CD4-positive, alpha-beta T cell treated with Interleukin-1 beta for 1 hour (primary cell): ENCODE measurements at regions not wholly inside any gene's neighbourhood (a gene's known extent, or its start where the extent isn't known, plus 50 kb on each side); places are given as distances from the start of the nearest gene placed in this dataset.

Experiments
- DNase-seq, 2 donors: peaks; one replicate each; pipeline ENCODE4 v3.0.0-alpha.2; 2020 to 2022

DNA sequence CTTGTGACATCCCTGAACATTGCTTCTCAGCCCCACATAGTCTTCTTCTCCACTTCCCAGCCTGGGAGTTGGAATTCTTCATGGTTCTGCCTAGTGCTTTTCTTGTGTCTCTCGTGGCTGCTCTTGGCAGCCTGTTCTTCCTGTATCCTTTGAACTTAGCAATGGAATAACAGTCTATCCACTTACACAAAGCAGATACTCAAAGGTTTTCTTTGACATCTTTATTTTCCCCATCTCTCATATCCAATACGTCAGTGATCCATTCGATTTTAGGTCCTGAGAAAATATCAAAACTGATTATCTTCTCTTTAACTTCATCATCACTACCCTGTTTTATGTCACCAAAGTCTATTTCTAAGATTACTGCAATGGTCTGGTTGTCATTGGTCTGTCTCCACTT is 1091.2 kb upstream of the PIK3C3 start:
- DNase-seq = no peak

- DNase-seq = no peak
These were observed 1094.8 kb upstream of the PIK3C3 start for GRCh38 chr18:40860189-40860588.

GRCh38 chr18:40855661-40856060 is 1099.4 kb upstream of the PIK3C3 start:
- DNase-seq = no peak

DNA sequence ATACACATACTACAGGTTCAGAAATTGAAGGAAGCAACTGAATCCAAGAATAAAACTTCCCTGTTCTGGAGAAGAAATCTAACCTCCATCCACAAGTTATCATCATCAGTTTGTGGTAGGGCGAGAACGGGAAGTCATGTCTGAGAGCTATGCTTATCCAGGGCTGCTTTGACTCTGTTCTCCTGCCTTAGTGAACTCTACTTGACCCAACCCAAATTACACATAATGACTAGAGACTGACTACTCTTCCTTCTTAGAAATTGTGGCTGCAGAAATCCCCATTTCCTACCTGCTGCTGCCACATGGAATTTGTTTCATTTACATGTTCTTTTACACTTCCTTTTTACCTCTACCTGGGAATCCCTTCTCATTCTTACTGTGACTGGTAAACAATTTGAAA is 1102.6 kb upstream of the PIK3C3 start:
- DNase-seq = no peak

- no peak for DNase-seq
These were observed 1104.0 kb upstream of the PIK3C3 start for GRCh38 chr18:40851014-40851429.

GRCh38 chr18:40849886-40850285 is 1105.1 kb upstream of the PIK3C3 start:
- DNase-seq = no peak

DNA sequence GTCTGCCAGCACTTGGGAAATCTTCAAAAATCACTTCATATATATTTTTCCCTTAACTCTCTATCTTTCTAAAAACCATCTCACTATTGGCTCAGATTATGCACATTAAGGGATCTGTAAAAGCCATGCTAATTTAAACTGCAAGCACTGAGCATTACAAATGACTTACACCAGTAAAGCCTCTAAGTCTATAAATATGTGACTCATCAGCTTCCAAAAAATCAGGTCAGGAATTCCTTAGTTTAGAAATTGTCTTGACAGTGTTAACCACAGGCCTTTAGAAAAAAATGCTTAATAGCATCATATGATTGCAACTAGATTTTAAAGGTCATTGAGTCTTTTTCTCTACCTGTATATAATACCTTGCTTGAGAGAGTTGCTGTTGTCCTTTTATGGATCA is 1113.6 kb upstream of the PIK3C3 start:
- DNase-seq = no peak

DNA sequence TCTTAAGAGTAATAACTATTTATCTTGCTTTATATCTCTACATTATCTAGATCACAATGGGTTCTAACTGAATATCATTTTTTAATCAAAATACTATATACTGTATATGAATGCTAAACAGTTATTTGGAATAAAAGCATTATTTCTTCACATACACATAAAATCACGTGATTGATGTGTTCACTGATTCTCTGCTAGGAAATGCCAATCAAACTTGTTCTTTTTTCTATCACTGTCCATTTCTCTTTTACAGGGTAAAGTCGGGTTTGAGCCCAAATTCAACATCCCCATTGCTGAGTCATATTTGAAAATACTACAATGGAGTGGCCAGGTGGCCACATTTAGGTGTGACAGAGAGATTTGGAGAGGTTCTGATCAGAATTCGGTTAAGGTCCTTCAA is 1114.0 kb upstream of the PIK3C3 start:
- no peak for DNase-seq

DNA sequence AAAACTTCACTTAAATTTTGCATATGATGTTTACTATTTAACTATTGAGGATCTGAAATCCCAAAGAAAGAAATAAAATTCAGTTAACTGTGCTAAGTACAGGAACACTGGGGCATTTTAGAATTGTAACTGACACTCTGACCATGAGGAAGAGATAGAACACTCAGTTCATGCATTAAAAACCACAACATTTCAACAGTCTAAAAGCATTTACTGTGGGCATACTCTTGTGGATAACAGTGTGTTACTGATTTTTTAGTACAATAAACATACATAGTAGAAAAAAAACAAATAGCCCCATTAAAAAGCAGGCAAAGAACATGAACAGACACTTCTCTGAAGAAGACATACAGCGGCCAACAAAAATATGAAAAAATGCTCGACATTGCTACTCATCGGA is 1122.7 kb upstream of the PIK3C3 start:
- DNase-seq = no peak

DNA sequence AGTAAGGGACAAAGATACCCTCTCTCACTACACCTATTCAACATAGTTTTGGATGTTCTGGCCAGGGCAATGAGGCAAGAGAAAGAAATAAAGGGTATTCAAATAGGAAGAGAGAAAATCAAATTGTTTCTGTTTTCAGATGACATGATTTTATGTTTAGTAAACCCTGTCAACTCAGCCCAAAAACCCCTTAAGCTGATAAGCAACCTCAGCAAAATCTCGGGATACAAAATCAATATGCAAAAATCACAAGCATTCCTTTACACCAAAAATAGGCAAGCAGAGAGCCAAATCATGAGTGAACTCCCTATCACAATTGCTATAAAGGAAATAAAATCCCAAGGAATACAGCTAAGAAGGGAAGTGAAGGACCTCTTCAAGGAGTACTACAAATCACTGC is 1130.7 kb upstream of the PIK3C3 start:
- DNase-seq = no peak

DNA sequence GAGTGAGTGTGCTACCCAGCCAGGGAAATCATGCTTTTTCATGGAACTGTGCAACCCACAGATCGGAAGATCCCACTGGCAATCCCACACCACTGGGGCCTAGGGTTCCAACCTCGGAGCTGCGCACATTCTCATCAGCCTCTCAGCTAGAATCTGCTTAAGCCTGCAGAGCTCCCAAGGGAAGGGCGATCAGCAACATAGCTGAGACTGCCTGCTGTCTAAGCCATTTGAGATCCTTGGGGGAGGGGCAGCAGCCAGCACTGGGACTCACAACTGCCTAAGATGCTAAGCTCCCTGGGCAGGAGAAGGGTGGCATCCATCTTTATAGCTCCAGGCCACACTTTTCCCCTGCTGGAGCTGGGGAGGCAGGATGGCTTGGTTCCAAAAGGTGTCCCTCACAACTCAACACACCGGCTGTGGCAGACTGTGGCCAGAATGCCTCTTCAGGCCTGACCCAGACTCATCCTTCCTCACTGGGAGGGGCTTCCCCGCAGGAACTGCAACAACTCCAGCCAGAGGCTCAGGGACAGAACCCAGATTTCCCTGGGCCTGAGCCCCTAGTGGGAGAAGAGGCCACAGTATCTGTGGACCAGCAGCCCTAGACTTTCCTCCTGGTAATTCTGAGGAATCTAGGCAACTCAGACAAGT is 1133.3 kb upstream of the PIK3C3 start:
- DNase-seq = no peak

DNA sequence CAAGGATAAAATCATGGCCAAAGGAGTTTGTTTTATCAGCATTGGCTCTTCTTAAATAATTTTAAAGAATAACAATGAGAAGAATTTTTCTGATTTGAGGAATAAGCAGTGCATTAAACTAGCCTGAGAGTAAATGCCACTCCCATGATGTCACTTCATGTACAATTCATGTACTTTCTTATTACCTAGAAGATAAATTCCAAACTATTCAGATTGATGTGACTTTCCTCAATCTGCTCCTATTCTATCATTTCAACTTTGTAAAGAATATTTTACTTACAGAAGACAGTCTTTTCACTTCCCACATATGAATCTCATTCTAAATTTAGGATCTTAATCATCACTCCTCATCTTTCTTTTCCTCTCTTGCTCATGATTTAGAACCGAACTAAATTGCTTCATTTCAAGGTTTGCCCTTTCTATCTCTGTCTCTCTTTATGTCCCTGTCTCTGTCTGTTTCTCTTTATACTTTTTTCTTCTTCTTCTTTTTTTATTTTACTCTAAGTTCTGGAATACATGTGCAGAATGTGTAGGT is 1142.0 kb upstream of the PIK3C3 start:
- no peak for DNase-seq

DNA sequence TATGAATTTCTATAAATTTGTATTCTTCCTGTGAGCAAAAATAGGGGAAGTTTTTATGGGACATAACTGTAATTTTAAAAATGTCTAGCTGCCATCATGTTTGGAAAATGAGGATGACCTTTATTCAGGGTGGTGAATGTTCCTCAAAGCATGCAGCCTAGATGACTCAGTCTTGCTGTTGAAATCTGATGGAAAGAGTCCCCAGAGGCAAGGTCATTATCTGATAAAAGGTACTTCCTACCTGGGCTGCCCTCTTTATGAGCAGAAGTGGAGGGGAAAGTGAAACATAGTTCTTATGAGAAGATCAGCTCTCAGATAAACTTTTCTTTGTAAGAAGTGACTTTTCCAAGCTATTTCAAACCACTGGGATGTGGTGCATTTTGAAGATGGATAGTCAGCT is 1144.7 kb upstream of the PIK3C3 start:
- no peak for DNase-seq

- no peak for DNase-seq
These were observed 1165.7 kb upstream of the PIK3C3 start for GRCh38 chr18:40789286-40789685.

DNA sequence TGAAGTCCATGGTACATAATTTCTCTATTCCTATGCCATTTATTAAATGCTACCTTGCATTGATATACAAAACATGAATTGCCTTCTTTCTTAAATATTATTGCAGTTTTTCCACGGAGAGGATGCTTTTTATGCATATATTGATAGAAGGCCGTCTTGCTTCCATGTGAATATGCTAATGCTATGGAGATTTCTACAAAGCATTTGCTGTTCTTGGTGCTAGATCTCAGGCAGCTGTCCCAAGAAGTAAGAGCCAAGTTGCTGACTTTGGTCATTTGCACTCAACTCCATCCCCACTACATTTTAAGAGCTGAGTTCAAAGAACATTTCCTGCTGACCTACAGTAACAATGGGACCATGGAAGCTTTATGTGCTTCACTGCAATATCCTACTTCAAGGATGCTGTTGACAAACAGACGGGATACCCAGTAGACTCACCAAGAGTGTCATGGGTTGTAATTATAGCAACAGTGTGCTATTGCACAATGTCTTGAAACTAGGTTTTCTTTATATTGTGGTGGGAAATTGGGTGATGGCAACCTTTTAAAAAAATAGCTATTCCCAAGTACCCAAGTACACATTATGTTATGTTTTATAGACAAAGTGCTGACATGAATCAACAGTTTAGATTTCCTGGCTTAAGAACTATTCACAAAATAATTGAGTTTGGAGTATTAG is 1172.4 kb upstream of the PIK3C3 start:
- DNase-seq = no peak

DNA sequence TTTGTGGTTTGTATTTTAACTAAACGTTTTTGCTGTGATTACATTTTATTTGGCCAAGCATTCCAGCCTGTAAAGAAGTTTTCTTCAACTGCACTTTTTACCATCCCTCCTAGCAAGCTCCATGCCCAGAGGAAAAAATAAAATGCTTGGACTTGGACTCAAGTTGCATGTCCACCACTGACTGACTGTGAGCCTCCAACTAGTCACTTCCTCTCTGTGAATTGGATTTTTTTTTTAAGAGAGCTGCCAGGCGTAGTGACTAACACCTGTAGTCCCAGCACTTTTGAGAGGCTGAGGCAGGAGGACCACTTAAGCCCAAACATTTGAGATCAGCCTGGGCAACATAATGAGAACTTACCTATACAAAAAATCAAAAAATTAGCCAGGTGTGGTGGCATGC is 1185.2 kb upstream of the PIK3C3 start:
- no peak for DNase-seq

DNA sequence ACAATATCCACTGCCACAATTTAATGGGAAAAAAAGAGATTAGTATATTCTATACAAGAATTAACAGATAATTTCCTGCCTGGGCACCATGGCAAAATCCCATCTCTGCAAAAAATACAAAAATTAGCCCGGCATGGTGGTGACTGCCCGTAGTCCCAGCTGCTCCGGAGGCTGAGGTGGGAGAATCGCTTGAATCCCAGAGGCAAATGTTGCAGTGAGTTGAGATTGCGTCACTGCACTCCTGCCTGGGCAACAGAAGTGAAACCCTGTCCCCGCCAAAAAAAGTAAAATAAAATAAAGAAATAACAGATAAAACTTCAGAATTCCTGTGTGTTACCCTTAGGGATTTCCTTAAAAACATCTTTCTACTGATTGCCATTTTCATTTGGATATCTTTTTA is 1194.8 kb upstream of the PIK3C3 start:
- DNase-seq = no peak

DNA sequence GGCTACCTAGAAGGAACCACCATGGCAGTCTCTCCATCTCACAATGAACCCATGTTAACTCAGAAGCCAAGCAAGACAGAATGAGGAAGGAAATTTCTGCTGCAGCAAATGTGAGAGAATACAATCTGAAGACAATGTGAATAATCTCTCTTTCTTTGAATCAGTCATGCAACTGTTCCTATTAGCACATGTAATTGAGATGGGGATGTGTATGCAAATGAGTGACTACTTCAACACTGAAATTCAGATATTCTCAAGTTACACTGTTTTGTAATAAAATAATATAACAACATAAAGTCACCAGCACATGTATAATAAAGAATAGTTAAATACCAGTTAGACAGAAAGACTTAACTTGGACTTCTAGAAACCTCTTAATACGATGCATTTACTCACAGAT is 1200.6 kb upstream of the PIK3C3 start:
- no peak for DNase-seq

DNA sequence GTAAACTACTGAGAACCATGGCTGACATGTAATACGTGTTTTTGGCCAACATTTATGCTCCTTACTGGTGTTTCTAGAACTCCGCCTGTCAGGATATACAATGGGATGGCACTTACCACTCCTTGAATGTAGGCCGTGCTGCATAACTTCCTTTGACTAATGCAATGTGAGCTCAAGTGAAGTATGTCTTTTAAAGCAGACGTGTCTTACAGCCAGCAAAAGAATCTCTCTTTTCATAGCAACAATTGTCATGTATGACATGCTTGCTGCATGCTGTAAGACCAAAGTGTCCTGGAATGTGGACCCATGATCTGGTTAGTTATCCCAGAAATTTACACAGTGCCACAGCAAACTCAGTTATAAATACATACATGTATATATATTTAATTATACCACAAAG is 1202.7 kb upstream of the PIK3C3 start:
- no peak for DNase-seq

DNA sequence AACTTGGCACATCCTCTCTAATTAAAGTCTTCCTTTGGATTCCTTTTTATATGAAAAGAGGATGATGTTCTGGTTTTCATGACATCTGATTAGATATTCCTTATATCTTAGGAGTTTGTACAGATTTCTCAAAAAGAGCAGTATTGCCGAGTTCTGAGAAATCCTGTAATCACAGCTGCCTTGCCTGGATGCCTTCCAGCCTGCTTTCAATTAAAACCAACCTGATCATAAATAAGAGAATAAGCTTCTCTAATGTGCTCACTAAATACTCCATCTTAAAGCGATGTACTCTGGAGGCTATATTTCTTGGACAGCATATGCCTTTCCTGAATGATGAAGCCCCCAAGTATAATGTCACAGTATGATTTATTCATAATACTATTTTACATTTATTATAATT is 1203.8 kb upstream of the PIK3C3 start:
- no peak for DNase-seq

- DNase-seq = no peak
These were observed 1216.0 kb upstream of the PIK3C3 start for GRCh38 chr18:40739029-40739428.

GRCh38 chr18:40738321-40738880 is 1216.6 kb upstream of the PIK3C3 start:
- no peak for DNase-seq

- no peak for DNase-seq
These were observed 1246.3 kb upstream of the PIK3C3 start for GRCh38 chr18:40708726-40709125.

GRCh38 chr18:40707797-40708196 is 1247.2 kb upstream of the PIK3C3 start:
- DNase-seq = no peak
